GM12864 (cell line): ENCODE measurements at regions not wholly inside any gene's neighbourhood (a gene's known extent, or its start where the extent isn't known, plus 50 kb on each side); places are given as distances from the start of the nearest gene placed in this dataset.
"Not testable (repeated sequence)": the region's sequence is repeated elsewhere in the genome, so short reads cannot be mapped to it uniquely, and the experiment has no call there.

ENCODE experiments used
- DNase-seq: peaks from one replicate; pipeline ENCODE4 v3.0.0-alpha.2; 2011; ENCODE audit warnings: low read depth
- H3K4me3 ChIP-seq: 2 replicates; pipeline ENCODE4 v1.5.1; 2011; ENCODE audit warnings: mild to moderate bottlenecking, low read depth, low read length, control low read depth
- TF ChIP-seq, protein P1 (sequence below): IDR thresholded peaks from 2 replicates; pipeline ENCODE4 v1.5.1; 2011; ENCODE audit warnings: low read depth, mild to moderate bottlenecking, moderate library complexity, low read length, control low read depth, inconsistent platforms; ENCODE audit errors: missing control alignments

DNA sequence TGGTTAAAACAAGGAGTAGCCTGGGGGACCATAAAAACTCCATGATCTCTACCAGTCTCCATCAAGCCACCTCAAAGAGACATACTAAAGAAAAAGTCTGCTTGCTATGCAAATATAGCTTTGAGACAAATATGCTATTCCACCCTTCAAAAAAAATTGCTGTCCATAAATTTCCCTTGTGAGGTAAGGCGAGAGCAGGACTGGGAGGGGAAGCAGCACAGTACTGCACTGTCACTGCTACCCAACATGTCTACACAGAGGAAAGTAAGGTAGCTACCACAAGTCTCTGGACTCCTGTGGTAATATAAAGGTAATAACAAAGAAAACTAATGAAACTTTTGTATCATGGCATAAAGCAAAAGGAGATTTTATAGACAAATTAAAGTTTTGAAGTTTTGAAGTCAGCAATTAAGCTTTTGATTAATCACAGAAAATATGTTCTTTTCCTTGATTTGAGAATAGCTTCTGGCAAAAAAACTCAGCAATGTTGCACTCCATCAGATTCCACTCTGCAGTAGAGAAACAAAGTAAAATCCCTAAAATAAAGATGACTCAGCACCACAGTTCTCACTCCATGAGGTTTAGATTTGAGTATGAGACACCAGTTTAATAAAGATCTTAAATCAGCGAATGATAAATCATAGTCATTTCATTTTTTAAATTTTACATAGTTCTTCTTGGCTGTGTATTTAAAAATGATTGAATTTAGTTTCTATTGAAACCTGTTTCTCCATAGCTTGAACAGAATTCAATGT is 602.4 kb downstream of the COL12A1 start:
- no peak for DNase-seq
- TF ChIP-seq, protein P1, sequence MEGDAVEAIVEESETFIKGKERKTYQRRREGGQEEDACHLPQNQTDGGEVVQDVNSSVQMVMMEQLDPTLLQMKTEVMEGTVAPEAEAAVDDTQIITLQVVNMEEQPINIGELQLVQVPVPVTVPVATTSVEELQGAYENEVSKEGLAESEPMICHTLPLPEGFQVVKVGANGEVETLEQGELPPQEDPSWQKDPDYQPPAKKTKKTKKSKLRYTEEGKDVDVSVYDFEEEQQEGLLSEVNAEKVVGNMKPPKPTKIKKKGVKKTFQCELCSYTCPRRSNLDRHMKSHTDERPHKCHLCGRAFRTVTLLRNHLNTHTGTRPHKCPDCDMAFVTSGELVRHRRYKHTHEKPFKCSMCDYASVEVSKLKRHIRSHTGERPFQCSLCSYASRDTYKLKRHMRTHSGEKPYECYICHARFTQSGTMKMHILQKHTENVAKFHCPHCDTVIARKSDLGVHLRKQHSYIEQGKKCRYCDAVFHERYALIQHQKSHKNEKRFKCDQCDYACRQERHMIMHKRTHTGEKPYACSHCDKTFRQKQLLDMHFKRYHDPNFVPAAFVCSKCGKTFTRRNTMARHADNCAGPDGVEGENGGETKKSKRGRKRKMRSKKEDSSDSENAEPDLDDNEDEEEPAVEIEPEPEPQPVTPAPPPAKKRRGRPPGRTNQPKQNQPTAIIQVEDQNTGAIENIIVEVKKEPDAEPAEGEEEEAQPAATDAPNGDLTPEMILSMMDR, result no peak

DNA sequence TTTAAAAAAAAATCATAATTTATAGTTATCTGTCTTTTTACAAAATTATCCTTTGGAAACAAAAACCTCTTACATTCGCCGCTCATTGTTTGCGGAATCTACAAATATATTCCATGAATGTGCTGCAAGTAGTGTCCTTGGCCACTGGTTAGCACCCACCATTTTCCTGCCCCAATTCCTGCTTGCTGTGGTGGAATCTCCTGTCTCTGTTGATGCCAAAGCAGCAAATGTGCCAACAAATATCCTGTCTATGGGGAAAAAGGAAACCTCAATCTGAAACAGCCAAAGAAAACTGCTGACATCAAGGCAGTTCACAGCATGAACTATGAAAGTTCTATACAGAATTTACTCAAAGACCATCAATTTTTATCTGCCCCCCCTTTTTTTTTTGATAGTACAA is 603.6 kb downstream of the COL12A1 start:
- TF ChIP-seq, protein P1, result no peak
- H3K4me3 ChIP-seq, result no peak overlapping the region
- no peak for DNase-seq

More for the DNA sequence above, 602.4 kb downstream of the COL12A1 start:
- H3K4me3 ChIP-seq, result no peak overlapping the region

DNA sequence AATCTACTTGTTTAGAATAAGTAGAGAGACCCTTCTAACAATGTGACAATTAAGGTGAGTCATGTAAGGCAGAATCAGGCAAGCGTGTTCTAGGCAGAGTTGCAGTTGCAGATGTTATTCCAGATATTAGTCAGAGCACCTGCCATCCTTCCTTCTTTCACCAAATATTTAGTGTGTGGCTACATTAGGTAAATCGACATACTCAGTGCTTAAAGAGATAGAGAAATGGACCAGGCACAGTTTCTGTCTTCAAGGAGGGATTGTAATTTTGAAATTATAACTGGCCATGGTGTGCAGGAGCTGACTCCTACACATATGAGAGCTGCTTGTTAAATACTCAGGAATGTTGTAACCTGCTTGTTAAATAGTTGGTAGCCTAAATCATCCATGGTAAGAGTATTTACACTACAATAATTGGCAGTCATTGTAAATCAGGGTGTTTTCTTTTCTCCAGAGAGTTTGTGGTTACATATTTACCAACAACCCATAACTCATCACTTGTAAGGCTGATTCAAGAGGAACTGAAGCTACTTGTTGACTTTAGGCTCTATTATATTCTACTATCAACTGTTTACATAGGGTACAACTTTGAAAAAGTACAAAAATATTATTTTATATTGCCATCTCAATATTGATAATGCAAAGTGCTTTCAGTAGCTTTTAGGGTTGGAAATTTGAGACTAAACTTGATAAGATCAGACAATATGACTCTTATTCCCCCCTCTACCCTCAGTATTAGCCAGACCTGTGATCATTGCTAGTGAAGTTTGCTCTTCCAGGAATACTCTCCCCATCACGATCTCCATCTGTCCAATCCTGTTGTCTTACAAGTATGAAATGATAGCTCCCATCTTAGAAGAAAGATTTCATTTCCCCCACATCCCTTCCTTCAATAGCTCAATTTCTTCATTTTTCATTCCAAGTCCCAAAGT is 607.1 kb downstream of the COL12A1 start:
- DNase-seq, result peak; percentile 82
- H3K4me3 ChIP-seq, result no peak overlapping the region
- TF ChIP-seq, protein P1, result no peak

DNA sequence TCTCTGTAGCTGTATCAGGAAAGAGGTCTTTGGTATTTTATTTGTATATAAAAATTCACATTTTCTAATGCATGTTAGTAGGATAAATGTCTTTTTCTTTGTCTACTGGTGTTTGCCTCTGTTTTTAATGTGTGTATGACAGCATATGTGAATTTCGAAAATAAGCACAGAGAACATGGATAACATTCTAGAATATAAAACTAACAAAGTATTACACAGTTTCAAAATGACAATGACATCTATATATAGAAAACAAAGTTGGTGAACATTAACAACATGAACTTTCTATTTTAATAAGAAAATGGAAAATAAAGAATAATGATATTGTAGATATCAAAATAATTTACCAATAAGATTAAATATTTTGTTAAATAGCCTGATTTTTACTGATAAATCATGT is 608.0 kb downstream of the COL12A1 start:
- no peak for DNase-seq
- no peak overlapping the region for H3K4me3 ChIP-seq
- TF ChIP-seq, protein P1, result no peak

DNA sequence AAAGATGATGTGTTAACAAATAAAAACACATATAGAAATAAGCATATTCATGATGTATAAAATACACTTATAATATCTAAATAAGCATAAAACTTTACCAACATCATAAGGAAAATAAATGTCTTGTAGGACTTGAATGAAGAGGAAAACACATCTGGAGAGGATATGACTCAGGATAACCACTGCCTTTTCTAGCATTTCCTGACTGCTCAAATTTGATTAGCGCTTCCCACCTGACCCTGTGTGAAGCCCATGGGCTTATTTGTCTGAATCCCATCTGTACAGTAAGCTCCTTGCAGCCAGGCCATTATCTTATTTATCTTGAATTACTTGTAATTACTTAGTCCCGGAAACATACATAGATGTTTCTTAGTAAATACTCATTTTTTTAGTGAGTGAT is 608.6 kb downstream of the COL12A1 start:
- H3K4me3 ChIP-seq, result no peak overlapping the region
- DNase-seq, result no peak
- TF ChIP-seq, protein P1, result no peak

DNA sequence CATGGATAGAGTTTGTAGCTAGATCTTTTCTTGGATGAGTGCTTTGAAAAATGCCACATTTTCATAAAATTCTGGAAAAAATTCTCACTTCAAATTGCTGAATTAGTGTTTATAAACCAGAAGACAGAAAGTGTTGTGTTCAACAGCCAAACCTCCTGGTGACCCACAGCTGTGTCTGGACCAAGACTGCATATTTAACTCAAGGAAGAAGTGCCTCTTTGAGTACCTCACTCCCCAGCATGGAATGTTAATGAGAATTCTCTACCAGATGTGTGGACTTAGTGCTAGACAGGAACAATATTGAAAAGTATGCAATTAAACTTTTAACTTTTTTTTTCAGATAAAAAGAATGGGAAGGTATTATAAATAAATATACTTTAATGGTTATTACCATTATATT is 609.3 kb downstream of the COL12A1 start:
- TF ChIP-seq, protein P1, result no peak
- no peak for DNase-seq
- H3K4me3 ChIP-seq, result no peak overlapping the region

DNA sequence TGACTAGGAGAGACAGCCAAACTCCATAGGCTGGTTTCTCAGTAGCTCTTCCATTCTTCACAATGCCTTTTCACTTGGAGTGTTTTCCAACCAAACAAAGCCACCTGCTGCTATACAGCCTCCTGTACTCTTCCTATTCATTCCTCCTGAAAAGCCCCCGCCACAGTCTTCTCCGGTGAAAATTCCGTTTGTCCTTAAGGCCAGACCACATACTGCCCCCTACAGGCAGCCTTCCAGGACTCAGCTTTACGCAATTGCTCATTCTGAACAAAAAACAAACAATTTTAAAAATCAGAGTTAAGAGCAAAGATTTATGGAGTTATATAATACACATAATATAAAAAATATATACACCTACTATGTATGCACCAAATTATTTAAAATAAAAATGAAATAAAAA is 611.5 kb downstream of the COL12A1 start:
- not testable (repeated sequence) for DNase-seq, H3K4me3 ChIP-seq
